OCI-LY7 (cell line): ENCODE measurements at regions not wholly inside any gene's neighbourhood (a gene's known extent, or its start where the extent isn't known, plus 50 kb on each side); places are given as distances from the start of the nearest gene placed in this dataset.

Experiments
- BruUV-seq: library from RNA; stranded (reverse); fragments of 400-500 nt; replicated peaks from 2 replicates; lab custom pipeline; 2021; lab: Mats Ljungman, UMichigan
- CTCF ChIA-PET: fragments of 300-600 bp; sonication (Branson Sonifier 250); formaldehyde crosslinking; loops from one replicate; lab custom pipeline; 2022; ENCODE audit warnings: antibody characterized with exemption; ENCODE audit not compliant: unreplicated experiment; lab: Charles Lee
- POLR2A ChIA-PET: fragments of 300-600 bp; sonication (Branson Sonifier 250); formaldehyde crosslinking; loops from one replicate; lab custom pipeline; 2022; ENCODE audit warnings: antibody characterized with exemption; lab: Charles Lee
- DNase-seq: peaks from one replicate; pipeline ENCODE4 v3.0.0-alpha.2; 2015; ENCODE audit warnings: low spot score
- H2AFZ ChIP-seq: fragments of 200-600 bp; sonication (generic), shearing (Covaris generic); 2 replicates; pipeline ENCODE4 v1.6.1; 2014; ENCODE audit warnings: mild to moderate bottlenecking, antibody characterized with exemption, low read length, moderate library complexity
- H3K27ac ChIP-seq: fragments of 200-600 bp; sonication (generic); 2 replicates; pipeline ENCODE4 v1.5.1; 2014; ENCODE audit warnings: mixed run types, low read depth, mild to moderate bottlenecking, moderate library complexity, low read length, inconsistent platforms; ENCODE audit not compliant: poor library complexity, severe bottlenecking
- H3K36me3 ChIP-seq: fragments of 200-600 bp; sonication (generic); 2 replicates; pipeline ENCODE4 v1.6.1; 2014; ENCODE audit warnings: mild to moderate bottlenecking, antibody characterized with exemption, low read length, moderate library complexity, mixed read lengths; ENCODE audit not compliant: insufficient read depth
- H3K4me1 ChIP-seq: fragments of 200-600 bp; sonication (generic); 2 replicates; pipeline ENCODE4 v1.5.1; 2014; ENCODE audit warnings: mild to moderate bottlenecking, low read length; ENCODE audit not compliant: insufficient read depth, poor library complexity, severe bottlenecking
- H3K4me2 ChIP-seq: fragments of 200-600 bp; sonication (generic); 2 replicates; pipeline ENCODE4 v1.6.1; 2014; ENCODE audit warnings: mild to moderate bottlenecking, low read length
- H3K4me3 ChIP-seq: fragments of 200-600 bp; sonication (generic); 2 replicates; pipeline ENCODE4 v1.5.1; 2014; ENCODE audit warnings: mild to moderate bottlenecking, low read depth, low read length; ENCODE audit not compliant: poor library complexity, severe bottlenecking
- H3K79me2 ChIP-seq: fragments of 200-600 bp; sonication (generic); 2 replicates; pipeline ENCODE4 v1.6.1; 2016; ENCODE audit warnings: low read depth, mild to moderate bottlenecking, low read length, moderate library complexity, mixed read lengths; ENCODE audit not compliant: insufficient read depth
- H3K9me2 ChIP-seq: fragments of 200-600 bp; sonication (generic); 2 replicates; pipeline ENCODE4 v1.6.1; 2016; ENCODE audit warnings: mild to moderate bottlenecking, low read length, mixed read lengths; ENCODE audit not compliant: insufficient read depth
- H3K9me3 ChIP-seq: fragments of 200-600 bp; sonication (generic); 2 replicates; pipeline ENCODE4 v1.6.1; 2014; ENCODE audit warnings: mild to moderate bottlenecking, mixed run types, low read length, mixed read lengths
- H4K20me1 ChIP-seq: fragments of 200-600 bp; sonication (generic); 2 replicates; pipeline ENCODE4 v1.6.1; 2014; ENCODE audit warnings: mild to moderate bottlenecking, antibody characterized with exemption, low read length, moderate library complexity, mixed read lengths; ENCODE audit not compliant: insufficient read depth
- CTCF ChIP-seq: fragments of 200-600 bp; sonication (generic); conservative IDR thresholded peaks from 2 replicates; pipeline ENCODE4 v1.5.1; 2014; ENCODE audit warnings: mild to moderate bottlenecking, antibody characterized with exemption, low read length, moderate library complexity, mixed read lengths
- EZH2phosphoT487 ChIP-seq: fragments of 200-600 bp; sonication (generic); IDR thresholded peaks from 2 replicates; pipeline ENCODE4 v1.6.1; 2018; ENCODE audit warnings: low read depth, borderline replicate concordance, mild to moderate bottlenecking, mixed run types, antibody characterized with exemption, low read length, moderate library complexity, mixed read lengths
- intact Hi-C: fragments of 100-400 bp; cut with micrococcal nuclease; formaldehyde crosslinking; loops from one replicate; pipeline ENCODE4 v1.10.0; 2022; ENCODE audit not compliant: unreplicated experiment

- no peaks in the 10 kb centered on the region for H3K9me2 ChIP-seq
- TF ChIP-seq EZH2phosphoT487 (no peak), CTCF (no peak)
- DNase-seq = no peak
- peaks cover 24% of the 10 kb centered on the region for H3K4me1 ChIP-seq
- no peaks in the 10 kb centered on the region for H3K36me3 ChIP-seq
- peak overlapping the region; percentile 62; the same call in 1 of the 2 replicates for H2AFZ ChIP-seq
- POLR2A ChIA-PET = interaction anchor here (0.6 to 0.7 kb wide), 2 partner anchors 36 to 236 kb away, joined by 3 to 4 read pairs; no protein-coding TSS in a partner anchor
- CTCF ChIA-PET = interaction anchor here (0.6 kb wide), 1 partner anchor 87 kb away, joined by 3 read pairs; no protein-coding TSS in a partner anchor
- H3K79me2 ChIP-seq = no peaks in the 10 kb centered on the region
- H3K9me3 ChIP-seq = no peaks in the 10 kb centered on the region
- no TSS peak for BruUV-seq
- intact Hi-C loops = no loop called here
- peak overlapping the region; percentile 33; the same call in 1 of the 2 replicates for H3K4me2 ChIP-seq
- H4K20me1 ChIP-seq = no peaks in the 10 kb centered on the region
- no peak overlapping the region for H3K4me3 ChIP-seq
- no peak overlapping the region for H3K27ac ChIP-seq
Observed at GRCh38 chr1:9449110-9449627, 90.1 kb upstream of the SLC25A33 start.

GRCh38 chr1:9449976-9450696 is 89.1 kb upstream of the SLC25A33 start:
- Histone ChIP-seq H2AFZ (no peak overlapping the region), H3K36me3 (no peaks in the 10 kb centered on the region), H3K4me2 (no peak overlapping the region), H3K79me2 (no peaks in the 10 kb centered on the region), H3K4me3 (no peak overlapping the region), H3K9me3 (no peaks in the 10 kb centered on the region), H4K20me1 (no peaks in the 10 kb centered on the region), H3K27ac (no peak overlapping the region), H3K9me2 (no peaks in the 10 kb centered on the region), H3K4me1 (peaks cover 31% of the 10 kb centered on the region)
- TF ChIP-seq EZH2phosphoT487 = no peak
- no peak for TF ChIP-seq CTCF
- no peak for DNase-seq
- CTCF ChIA-PET = no interaction called here
- no TSS peak for BruUV-seq
- intact Hi-C loops = no loop called here
- POLR2A ChIA-PET = interaction anchor here (0.6 kb wide), 1 partner anchor 237 kb away, joined by 3 read pairs; no protein-coding TSS in a partner anchor

- Histone ChIP-seq H3K27ac (no peak overlapping the region), H3K79me2 (no peaks in the 10 kb centered on the region), H2AFZ (peak overlapping the region; percentile 6; the same call in 1 of the 2 replicates), H3K4me2 (no peak overlapping the region), H3K36me3 (no peaks in the 10 kb centered on the region), H3K9me3 (no peaks in the 10 kb centered on the region), H3K9me2 (no peaks in the 10 kb centered on the region), H3K4me3 (no peak overlapping the region), H4K20me1 (no peaks in the 10 kb centered on the region), H3K4me1 (peaks cover 40% of the 10 kb centered on the region)
- DNase-seq = no peak
- ChIA-PET POLR2A (no interaction called here), CTCF (no interaction called here)
- intact Hi-C loops = no loop called here
- BruUV-seq = no TSS peak
- TF ChIP-seq EZH2phosphoT487 (no peak), CTCF (no peak)
Observed at GRCh38 chr1:9451081-9451480, 88.2 kb upstream of the SLC25A33 start.
